B cell (primary cell): ENCODE measurements at regions not wholly inside any gene's neighbourhood (a gene's known extent, or its start where the extent isn't known, plus 50 kb on each side); places are given as distances from the start of the nearest gene placed in this dataset.

Source experiments
- ATAC-seq: fragments of 200-7000 bp; cut with Tn5 transposase; one replicate; pipeline ENCODE4 v1.10.0; 2021; ENCODE audit warnings: low read depth, mild to moderate bottlenecking, moderate number of reproducible peaks, moderate library complexity
- CTCF ChIA-PET: fragments of 350-600 bp; sonication (Branson Sonifier 250); formaldehyde crosslinking; loops from one replicate; lab custom pipeline; 2021; ENCODE audit warnings: antibody characterized with exemption, inconsistent platforms; lab: Charles Lee
- POLR2A ChIA-PET: fragments of 350-600 bp; sonication (Branson Sonifier 250); formaldehyde crosslinking; loops from one replicate; lab custom pipeline; 2021; ENCODE audit warnings: antibody characterized with exemption; lab: Charles Lee
- DNase-seq: peaks from one replicate; pipeline ENCODE4 v3.0.0; 2013
- H2AFZ ChIP-seq: 2 replicates; pipeline ENCODE4 v1.6.1; 2012; ENCODE audit warnings: mild to moderate bottlenecking, low read depth, low read length; ENCODE audit not compliant: insufficient read depth, poor library complexity, severe bottlenecking
- H3K27ac ChIP-seq, 2 donors: 1 replicate in 1 of 2; 2 replicates in 1 of 2; pipeline ENCODE4 v1.5.1; 2012 to 2013; ENCODE audit warnings: low read length in 2 of 2, mild to moderate bottlenecking in 2 of 2, moderate library complexity in 1 of 2
- H3K27me3 ChIP-seq, 4 experiments: fragments of 200-600 bp in 1 of 4; sonication (generic) in 1 of 4; replicated peaks in 1 of 4; 1 replicate in 2 of 4; 2 replicates in 2 of 4; pipeline versions ENCODE4 v1.6.1 to v1.7.0; 2013 to 2016; ENCODE audit warnings: low read length in 3 of 4, mild to moderate bottlenecking in 2 of 4, mixed read lengths in 1 of 4, moderate library complexity in 1 of 4; ENCODE audit not compliant: insufficient read depth in 4 of 4, control insufficient read depth in 3 of 4; ENCODE audit errors: control extremely low read depth in 1 of 4
- H3K36me3 ChIP-seq, 2 experiments: replicated peaks in 1 of 2; 1 replicate in 1 of 2; 2 replicates in 1 of 2; pipeline versions ENCODE4 v1.6.1 to v1.7.1; 2013; ENCODE audit warnings: low read length in 1 of 2; ENCODE audit not compliant: insufficient read depth in 2 of 2, control insufficient read depth in 1 of 2; ENCODE audit errors: control extremely low read depth in 1 of 2, extremely low read depth in 1 of 2
- H3K4me1 ChIP-seq, 2 donors: fragments of 200-600 bp in 1 of 2; sonication (generic) in 1 of 2; 1 replicate in 1 of 2; 2 replicates in 1 of 2; pipeline versions ENCODE4 v1.5.1 to v1.6.1; 2013 to 2017; ENCODE audit warnings: low read length in 2 of 2; ENCODE audit not compliant: control insufficient read depth in 2 of 2, insufficient read depth in 2 of 2
- H3K4me2 ChIP-seq: replicated peaks from 2 replicates; pipeline ENCODE3; 2012; ENCODE audit warnings: mild to moderate bottlenecking, low read depth, low read length; ENCODE audit not compliant: poor library complexity, severe bottlenecking
- H3K4me3 ChIP-seq, 5 experiments: fragments of 200-600 bp in 1 of 5; sonication (generic) in 1 of 5; 1 replicate in 3 of 5; 2 replicates in 2 of 5; pipeline versions ENCODE4 v1.5.1 to v1.7.0; 2011 to 2016; ENCODE audit warnings: low read length in 4 of 5, mild to moderate bottlenecking in 4 of 5, low read depth in 2 of 5, control low read depth in 1 of 5, moderate library complexity in 1 of 5; ENCODE audit not compliant: insufficient read depth in 1 of 5; ENCODE audit errors: control extremely low read depth in 1 of 5, extremely low read depth in 1 of 5
- H3K79me2 ChIP-seq: fragments of 200-600 bp; sonication (generic); one replicate; pipeline ENCODE4 v1.6.0; 2016; ENCODE audit warnings: low read length; ENCODE audit not compliant: control insufficient read depth, insufficient read depth
- H3K9ac ChIP-seq: fragments of 200-600 bp; sonication (generic); 2 replicates; pipeline ENCODE4 v1.6.1; 2017; ENCODE audit warnings: mild to moderate bottlenecking, low read length, moderate library complexity
- H3K9me3 ChIP-seq, 3 donors: one replicate each; pipeline versions ENCODE4 v1.6.1 to v1.7.1; 2013; ENCODE audit warnings: low read length in 2 of 3; ENCODE audit not compliant: control insufficient read depth in 2 of 3, insufficient read depth in 1 of 3; ENCODE audit errors: control extremely low read depth in 1 of 3
- H4K20me1 ChIP-seq: 2 replicates; pipeline ENCODE4 v1.6.0; 2012; ENCODE audit warnings: mild to moderate bottlenecking, low read length; ENCODE audit not compliant: insufficient read depth, control insufficient read depth, poor library complexity, severe bottlenecking
- H3K27ac Mint-ChIP-seq: one replicate; pipeline ENCODE4 v1.8.0; 2021; ENCODE audit warnings: mixed read lengths
- H3K27me3 Mint-ChIP-seq: one replicate; pipeline ENCODE4 v1.8.0; 2021; ENCODE audit warnings: mixed read lengths
- H3K4me1 Mint-ChIP-seq: one replicate; pipeline ENCODE4 v1.8.0; 2021; ENCODE audit warnings: mixed read lengths
- H3K4me3 Mint-ChIP-seq: one replicate; pipeline ENCODE4 v1.8.0; 2021; ENCODE audit warnings: mixed read lengths
- H3K9me3 Mint-ChIP-seq: one replicate; pipeline ENCODE4 v1.8.0; 2022; ENCODE audit warnings: mixed read lengths; ENCODE audit not compliant: insufficient read depth
- CTCF ChIP-seq: fragments of 200-600 bp; IDR thresholded peaks from one replicate; pipeline ENCODE4 v1.8.0; 2022; ENCODE audit warnings: antibody characterized with exemption, mild to moderate bottlenecking
- EZH2 ChIP-seq: IDR thresholded peaks from 2 replicates; pipeline ENCODE4 v1.6.1; 2012; ENCODE audit warnings: borderline replicate concordance, low read depth, mild to moderate bottlenecking, moderate library complexity, low read length; ENCODE audit not compliant: insufficient read depth, poor library complexity, severe bottlenecking
- WGBS: methylation state at CpG from one replicate; pipeline ENCODE4 v1.1.5; 2013; ENCODE audit warnings: missing lambda C conversion rate; ENCODE audit not compliant: insufficient coverage; 5-methylcytosine and 5-hydroxymethylcytosine counted together
- intact Hi-C: fragments of 100-400 bp; cut with micrococcal nuclease; formaldehyde crosslinking; loops from one replicate; pipeline ENCODE4 v1.10.0; 2022

DNA sequence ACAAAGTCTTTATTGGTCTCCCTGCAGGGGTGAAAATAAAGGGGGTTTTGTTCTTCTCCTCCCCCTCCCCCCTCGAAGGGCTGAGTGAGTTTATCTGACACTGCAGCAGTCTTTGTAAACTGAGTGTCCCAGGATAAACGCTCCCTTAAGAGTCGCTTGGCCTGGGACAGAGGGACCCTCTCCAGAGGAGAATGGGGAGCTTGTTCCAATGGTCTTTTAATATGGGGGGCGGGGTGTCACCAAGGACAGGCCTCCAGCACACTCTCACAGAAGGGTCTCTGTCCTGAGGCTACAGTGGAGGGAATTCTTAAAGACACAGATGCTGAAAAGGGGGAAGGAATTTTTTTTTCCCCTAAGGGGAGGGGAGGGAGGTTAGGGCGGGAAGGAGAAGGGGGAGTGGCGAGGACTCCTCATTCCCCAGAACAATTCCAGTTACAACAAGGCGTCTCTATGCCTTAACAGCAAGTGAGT is 455.5 kb downstream of the SOX9 start:
- no peak overlapping the region for H3K27ac Mint-ChIP-seq
- no peak overlapping the region for H3K9ac ChIP-seq
- no peak overlapping the region for H3K4me3 Mint-ChIP-seq
- CTCF ChIA-PET, result no interaction called here
- no peaks in the 10 kb centered on the region for H3K4me1 Mint-ChIP-seq
- no peak overlapping the region for H3K4me3 ChIP-seq
- no peaks in the 10 kb centered on the region for H3K79me2 ChIP-seq
- intact Hi-C loops, result no loop called here
- ATAC-seq (no peak), DNase-seq (no peak)
- no peaks in the 10 kb centered on the region for H4K20me1 ChIP-seq
- no peaks in the 10 kb centered on the region for H3K9me3 Mint-ChIP-seq
- no peak overlapping the region for H3K27ac ChIP-seq
- H3K4me2 ChIP-seq, result no peak overlapping the region
- TF ChIP-seq CTCF (no peak), EZH2 (no peak)
- POLR2A ChIA-PET, result no interaction called here
- 9% methylated on average over 1 of the region's 7 CpGs for WGBS
- H3K36me3 ChIP-seq, result no peaks in the 10 kb centered on the region
- H3K27me3 Mint-ChIP-seq, result peaks cover 16% of the 10 kb centered on the region
- H3K4me1 ChIP-seq, result no peaks in the 10 kb centered on the region
- H3K9me3 ChIP-seq, result peaks cover 0 to 2% (median 0%) of the 10 kb centered on the region in 3 donors
- peaks cover 0 to 4% (median 0%) of the 10 kb centered on the region in 4 experiments for H3K27me3 ChIP-seq
- no peak overlapping the region for H2AFZ ChIP-seq

DNA sequence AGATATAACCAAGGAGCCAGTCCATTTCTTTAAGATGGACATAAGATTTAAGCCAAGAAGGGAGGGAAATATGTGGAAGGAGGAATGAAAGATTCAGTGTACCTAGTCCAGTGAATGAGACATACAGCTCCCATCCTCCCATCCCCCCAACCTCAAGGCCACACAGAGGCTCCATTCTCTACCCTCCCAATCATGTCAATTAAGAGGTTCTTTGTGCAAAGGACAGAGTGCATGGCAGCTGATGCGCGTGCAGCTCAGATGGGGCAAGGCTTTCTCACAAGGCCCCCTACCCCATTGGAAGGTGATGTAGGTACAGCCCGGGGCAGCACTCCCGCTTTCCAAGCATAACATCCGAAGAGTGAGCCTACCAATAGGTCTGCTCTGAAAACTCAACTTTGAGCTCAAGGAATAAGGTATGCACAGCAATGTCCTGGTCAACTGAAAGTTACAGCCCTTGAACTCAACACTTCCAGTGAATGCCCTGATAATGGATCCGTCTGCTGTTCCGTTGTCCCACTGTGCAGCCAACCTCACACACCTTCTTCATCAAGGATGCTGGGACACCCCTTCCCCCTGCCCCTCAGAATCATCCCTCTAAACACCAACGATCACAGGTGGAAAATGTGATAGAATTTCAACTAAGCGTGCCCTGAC is 458.1 kb downstream of the SOX9 start:
- ChIA-PET POLR2A (no interaction called here), CTCF (interaction anchor here (1.5 kb wide), 1 partner anchor 19 kb away, joined by 5 read pairs; no protein-coding TSS in a partner anchor)
- Histone ChIP-seq H2AFZ (no peak overlapping the region), H3K4me2 (no peak overlapping the region), H3K79me2 (no peaks in the 10 kb centered on the region), H3K36me3 (no peaks in the 10 kb centered on the region), H3K9ac (no peak overlapping the region), H3K27ac (no peak overlapping the region), H3K9me3 (peaks cover 0 to 2% (median 0%) of the 10 kb centered on the region in 3 donors), H3K4me1 (no peaks in the 10 kb centered on the region), H3K27me3 (peaks cover 0 to 2% (median 0%) of the 10 kb centered on the region in 4 experiments), H3K4me3 (no peak overlapping the region), H4K20me1 (no peaks in the 10 kb centered on the region)
- no peak overlapping the region for H3K27ac Mint-ChIP-seq
- no peak for TF ChIP-seq CTCF
- TF ChIP-seq EZH2, result no peak
- H3K4me1 Mint-ChIP-seq, result no peaks in the 10 kb centered on the region
- peaks cover 9% of the 10 kb centered on the region for H3K27me3 Mint-ChIP-seq
- no peaks in the 10 kb centered on the region for H3K9me3 Mint-ChIP-seq
- intact Hi-C loops, result no loop called here
- 93% methylated on average over 7 of the region's 9 CpGs for WGBS
- DNase-seq (no peak), ATAC-seq (no peak)
- H3K4me3 Mint-ChIP-seq, result no peak overlapping the region
